ENCODE measurements at regions not wholly inside any gene's neighbourhood (a gene's known extent, or its start where the extent isn't known, plus 50 kb on each side); places are given as distances from the start of the nearest gene placed in this dataset.
A peak's percentile ranks its signal among the peaks of the same experiment; 100 is the strongest.

DNA sequence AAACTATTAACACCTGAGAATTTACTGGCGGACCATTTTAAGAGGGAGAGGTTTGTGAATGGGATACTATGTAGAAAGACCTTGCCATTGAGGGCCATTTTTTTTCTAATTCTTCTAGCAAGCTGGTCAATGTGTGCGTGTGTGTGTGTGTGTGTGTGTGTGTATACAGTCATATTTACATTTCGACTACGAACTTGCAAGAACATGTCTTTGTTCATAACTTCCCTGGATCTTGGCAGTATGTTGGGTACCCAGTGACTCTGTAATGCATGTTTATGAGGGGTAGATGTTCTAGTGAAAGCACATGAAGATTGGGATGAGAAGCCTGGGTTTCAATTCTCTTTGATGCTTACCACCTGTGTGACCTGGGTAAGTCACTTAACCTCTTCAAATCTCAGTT is 133.6 kb downstream of the UBE2E3 start:
- DNase-seq: no peak

DNA sequence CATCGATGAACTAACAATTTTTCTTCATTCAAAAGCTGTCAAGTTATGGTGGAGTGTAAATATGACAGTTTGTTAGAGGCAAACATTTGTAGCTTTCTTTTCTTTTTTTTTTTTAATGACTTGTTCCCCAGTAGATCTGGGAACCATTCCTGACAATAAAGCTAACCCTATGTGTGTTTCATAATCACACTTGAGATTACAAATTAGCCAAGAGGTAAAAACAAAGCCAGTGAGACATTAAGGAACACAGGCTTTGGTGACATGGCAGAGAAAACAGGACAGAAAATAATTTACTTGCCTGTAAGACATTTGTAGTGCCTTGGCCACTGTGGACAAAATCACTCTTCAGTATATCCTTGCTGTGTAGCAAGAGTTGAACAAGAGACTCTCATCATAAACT is 135.9 kb downstream of the UBE2E3 start:
- no peak for DNase-seq

DNA sequence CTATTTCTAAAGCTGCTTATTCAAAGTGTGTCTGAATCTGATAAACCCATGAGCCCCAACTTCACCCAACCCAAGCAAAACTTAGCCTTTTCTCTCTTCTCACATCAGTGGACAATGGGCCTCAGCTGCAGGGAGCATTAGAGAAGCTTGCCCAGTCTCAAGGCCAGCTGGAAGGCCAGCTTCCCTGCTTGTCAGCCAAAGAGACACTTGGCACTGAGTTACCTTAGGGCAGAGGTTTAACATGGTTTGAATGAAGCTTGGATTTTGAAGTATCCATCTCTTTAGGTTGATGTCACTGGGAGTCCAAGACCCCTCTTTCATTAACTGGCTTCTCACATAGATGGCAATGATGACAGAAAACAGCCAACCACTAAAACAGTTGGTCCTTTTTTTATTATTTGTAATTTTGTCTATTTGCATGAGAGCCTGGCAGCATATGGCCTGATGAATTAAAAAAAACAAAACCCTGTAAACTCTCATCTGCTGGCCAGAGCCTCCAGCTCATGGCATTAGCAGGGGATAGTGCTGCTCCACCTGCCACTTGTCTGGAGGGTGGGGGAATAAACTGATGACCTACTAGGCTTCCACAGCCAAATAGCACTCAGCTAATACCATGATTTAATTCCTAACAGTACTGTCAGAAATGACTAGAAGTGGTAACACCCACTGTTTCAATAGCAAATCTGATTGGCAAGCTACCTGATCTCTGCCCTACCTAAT is 137.0 kb downstream of the UBE2E3 start:
- DNase-seq: peak; percentile 93

DNA sequence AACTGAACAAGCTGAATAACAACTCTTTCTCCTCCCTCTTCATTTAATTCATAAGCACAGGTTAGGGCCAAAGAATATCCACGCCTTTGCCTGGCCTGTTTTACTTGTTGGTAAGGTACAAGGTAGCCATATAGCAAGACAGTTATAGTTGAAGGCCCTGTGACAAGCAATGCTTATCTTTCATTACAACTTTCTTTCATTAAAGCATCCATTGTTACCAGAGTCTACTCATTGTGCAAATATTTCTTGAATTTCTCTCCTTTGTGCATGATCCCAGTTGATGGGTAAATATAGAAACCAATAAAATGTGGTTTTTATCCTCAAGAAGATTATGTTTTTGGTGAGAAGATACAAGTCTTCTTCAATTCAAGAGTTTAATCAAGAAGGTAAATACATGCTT is 140.2 kb downstream of the UBE2E3 start:
- no peak for DNase-seq

DNA sequence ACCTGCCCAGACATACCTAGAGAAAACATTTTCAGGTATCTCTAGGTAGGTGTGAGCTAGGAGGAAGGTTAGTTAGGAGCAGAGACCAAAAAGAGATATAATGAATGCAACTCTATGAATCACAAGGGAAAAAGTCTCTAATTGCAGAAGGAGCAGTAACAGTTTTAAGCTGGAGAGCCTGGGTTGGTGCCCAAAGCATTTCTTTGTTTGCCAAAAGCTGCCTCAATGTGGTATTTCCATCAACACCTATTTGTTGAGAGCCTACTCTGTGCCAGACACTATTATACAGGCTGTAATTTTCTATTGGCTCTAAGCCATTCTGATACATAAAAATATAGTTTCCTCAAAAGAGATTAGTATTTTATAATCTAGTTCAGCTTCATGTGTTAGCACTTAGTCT is 141.6 kb downstream of the UBE2E3 start:
- peak; percentile 91 for DNase-seq

DNA sequence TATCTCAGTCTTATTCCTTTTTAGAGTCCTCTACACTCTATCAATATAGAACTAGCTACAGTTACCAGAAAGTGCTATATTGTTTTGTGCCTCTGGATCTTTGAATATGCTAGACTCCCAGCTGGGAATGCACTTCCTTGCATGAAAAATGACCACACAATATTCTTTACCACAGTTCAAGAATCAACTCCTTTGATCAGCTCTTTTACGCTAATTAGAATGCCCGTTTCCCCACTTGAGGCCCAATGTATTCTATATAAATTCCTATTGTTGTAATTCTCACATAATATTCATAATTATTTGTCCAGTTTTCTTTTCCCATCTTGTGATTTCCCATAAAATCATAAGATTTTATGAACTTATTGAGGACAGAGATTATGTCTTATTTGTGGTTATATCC is 142.2 kb downstream of the UBE2E3 start:
- DNase-seq: no peak

DNA sequence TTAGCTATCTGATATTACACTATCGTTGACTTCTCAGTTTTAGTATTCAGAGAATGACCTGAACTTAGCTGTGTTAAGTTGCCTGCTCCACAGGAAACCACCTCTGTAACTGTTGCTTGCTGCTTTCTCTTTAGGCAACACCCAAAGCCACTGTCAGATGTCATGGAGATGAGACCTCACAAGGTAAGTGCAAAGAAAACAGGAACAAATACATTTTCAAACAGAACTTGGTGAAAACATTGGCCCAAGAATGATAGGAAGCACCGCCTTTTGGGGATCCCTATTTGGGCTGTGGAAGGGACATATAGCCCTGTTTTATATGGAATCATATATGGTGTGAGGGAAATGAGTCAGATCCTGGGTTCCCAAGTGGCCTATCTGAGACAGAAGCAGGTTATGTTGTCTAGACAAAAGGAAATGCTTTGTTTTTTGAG is 143.4 kb downstream of the UBE2E3 start:
- DNase-seq: no peak

DNA sequence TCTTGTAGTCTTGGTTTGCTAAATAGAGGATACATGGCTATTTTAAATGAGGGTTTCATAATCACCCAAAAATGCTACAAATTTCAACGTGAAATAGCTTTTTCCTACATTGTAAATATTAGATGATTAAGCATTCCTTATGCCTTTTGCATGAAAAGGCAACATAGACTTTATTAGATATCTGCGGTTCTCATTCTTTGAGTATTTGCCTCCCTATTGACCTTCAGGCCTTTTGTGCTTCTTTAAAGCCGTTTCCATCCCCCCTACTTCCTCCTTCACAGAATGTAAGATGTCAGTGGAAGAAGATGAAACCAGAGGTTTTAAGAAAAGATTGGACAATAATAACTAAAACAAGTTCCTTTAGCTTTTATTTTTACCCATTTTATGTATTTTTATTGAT is 144.1 kb downstream of the UBE2E3 start:
- no peak for DNase-seq

DNA sequence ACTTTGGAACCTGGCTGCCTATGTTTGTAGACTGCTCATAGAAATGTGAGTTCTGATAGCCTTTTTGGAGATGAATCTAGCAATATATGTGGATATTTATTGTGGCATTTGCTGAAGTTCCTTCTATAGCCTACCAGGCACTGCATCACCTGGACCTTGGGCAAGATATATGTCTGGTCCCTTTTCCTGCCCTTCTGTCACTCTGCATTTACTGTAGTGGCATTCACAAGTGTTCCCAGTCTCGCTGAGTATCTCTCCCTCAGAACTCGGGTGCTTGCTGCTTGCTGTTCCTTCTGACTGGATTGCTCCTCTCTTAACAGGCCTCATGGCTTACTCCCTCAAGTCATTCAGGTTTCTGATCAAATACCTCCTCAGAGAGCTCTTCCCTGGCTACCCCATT is 145.0 kb downstream of the UBE2E3 start:
- no peak for DNase-seq

DNA sequence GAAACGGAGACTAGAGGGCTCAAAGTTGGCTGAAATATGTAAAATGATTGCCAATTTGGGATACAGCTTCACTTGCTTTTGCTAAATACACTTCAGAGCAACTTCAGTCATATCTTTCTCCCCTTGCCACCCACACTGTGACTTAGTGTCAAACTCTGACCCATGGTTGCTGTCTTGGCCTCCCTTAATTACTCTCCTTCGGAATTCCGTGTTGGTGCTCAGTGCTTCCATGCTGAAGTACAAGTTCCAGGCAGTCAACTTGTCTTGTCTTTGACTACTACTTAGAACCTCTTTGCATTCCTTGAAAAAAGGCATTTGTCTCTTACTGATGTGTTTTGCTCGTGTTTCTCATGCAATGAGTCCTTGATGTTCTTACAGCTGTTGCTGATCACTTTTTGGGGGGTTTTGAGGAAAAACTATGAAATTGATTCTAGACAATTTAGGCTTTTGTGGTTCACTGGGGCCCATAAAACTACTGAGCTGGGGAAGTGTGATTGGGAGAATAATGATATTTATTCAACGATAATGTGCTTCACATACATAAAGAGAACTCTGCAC is 146.0 kb downstream of the UBE2E3 start:
- no peak for DNase-seq

DNA sequence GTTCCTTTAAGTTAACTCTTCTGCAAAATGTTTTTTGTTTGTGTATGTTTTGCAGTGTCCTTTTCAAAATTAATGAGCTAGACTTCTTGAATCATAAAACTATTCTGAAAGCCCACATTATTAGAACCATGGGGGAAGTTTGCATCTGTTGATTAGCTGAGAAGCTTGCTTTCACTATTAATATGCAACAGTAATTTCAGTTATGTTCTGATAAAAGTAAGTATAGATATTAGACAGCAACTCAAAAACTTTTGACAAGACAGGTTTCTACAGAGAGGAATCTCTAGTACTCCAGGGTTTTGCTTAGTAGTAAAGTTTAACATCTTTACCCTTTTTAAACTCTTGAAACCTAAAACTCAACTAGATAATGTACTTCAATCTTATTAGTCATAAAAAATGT is 147.8 kb downstream of the UBE2E3 start:
- no peak for DNase-seq

DNA sequence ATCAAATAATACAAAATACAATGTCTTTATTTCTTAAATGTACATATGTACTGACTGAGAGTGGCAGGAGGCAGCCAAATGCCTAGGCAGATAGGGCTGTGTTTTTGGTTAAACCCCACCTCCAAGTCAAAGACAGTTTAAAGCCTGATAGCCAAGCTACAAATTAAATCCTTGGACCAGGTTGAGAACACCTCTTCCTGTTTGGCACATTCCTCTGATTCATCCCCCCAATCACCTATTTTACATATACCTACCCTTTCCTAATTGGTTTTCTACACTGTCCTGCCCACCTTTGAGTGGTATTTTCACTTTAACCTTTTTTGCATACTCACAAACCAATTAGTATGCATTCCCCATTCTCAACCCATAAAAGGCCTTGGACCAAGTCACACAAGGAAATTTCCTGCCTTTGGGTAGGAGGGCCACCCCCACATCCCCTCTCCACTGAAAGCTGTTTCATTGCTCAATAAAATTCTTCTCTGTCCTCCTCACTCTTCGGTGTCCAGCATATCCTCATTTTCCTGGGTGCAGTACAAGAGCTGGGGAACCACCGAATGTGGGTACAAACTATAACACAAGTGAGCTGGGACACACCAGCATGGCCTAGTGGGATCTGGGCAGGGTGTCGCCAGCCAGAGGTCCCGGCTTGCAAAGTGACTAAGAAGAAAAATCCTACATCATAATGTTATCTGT is 149.1 kb downstream of the UBE2E3 start:
- no peak for DNase-seq

DNA sequence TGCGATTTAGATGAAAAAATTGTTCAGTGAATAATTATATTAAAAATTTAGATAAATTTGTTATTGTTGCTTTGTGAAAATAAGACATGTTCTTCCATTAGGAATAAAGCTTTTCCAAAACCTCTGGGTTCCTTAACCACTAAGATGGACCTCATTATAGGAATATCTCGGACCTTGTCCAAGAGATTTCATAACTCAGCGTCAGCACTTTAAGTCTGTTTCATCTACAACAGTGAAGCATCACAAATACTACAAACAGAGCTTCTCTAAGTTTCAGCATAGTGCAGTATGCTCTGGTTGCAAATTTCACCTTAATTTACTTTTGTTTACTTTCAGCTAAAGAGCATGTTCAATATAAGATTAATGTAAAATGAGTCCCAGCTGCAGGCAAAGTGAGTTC is 150.3 kb downstream of the UBE2E3 start:
- DNase-seq: no peak

DNA sequence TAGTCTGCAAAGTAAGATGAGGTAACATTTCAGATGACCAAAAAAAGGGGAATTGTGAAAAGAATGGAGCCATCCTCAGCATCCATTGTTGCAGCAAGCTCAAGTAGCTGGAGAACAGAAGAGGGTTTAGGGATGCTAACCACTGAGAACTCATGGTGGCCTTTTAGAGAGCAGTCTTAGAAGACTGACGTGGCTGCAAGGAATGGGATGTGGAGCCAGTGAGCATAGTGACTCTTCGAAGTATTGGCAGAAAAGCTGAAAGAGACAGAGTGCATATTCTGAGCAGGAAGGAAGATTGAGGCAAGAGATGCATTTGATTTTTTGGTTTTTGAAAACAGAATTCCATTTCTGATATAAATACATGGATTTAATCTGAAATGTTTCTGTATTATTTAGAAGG is 151.2 kb downstream of the UBE2E3 start:
- no peak for DNase-seq

DNA sequence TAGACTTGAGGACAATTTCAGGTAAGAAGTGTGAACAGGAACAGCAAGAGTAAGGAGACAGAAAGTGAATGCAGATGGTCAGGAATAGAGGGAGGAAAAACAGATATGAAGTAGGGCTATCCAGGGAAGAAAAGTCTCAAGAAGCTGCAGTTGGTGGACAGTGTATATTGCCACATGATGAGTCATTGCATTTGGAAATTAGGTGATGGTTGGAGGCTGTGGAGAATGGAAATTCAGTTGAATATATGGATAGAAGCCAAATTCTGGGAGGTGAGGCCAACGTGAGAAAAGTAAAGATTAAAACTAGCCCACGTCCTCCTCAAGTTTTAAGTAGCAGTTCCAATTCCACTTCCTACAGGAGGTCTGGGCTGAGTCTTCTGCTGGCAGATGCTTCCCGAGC is 158.4 kb downstream of the UBE2E3 start:
- peak; percentile 52 for DNase-seq

DNA sequence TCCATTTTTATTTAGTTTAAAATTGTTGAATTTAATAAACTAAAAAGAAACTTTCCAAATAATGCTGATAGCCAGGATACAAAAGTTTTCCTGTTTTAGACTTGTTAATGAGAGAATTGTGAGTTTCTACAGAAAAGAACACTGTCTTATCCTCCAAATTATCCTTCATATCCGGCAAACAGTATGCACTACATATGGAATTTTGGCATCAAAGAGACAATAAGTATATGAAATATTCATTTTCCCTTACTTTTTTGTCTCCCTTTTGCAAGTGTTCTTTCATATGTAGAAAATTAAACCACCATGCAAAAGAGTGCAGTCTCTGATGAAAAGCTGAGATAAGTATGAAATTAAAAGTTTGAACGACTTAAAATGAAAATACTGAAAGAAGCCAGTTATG is 159.4 kb downstream of the UBE2E3 start:
- peak; percentile 58 for DNase-seq

DNA sequence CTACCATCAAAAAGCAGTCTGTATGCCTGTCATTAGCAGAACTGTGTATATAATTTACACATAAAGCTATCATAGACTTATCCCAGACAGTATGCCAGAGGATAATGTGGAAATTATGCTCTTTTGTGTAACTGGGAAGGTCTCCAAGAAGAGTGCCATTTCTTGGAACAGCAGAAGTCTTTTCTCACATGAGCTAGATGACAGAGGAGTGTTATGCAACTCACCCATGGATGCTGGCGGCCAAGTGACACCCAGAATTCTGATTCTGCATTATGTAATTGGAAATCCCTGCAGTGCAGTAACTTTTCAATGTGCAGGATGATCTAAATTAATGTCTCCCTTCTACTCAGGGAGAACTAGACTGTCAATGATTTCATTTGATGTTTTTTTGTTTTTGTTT is 160.0 kb downstream of the UBE2E3 start:
- DNase-seq: peak; percentile 94

DNA sequence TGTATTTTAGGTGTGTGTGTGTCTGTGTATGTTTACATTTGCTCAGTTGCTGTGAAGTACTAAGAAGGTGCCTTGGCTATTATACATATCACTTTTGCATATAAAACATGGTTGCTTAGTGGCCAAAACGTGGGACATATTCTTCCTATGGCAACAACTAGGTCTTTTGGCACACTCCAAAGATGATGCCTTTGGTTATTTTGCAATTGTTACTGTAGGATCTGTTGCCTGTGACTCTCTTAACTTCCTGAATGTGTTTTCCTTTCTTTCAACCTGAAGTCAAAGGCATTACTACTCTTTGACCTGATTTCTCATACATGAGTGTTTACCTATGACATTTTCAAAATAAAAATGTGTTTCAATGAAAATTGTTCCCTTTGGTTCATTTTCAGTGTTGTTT is 160.5 kb downstream of the UBE2E3 start:
- no peak for DNase-seq

DNA sequence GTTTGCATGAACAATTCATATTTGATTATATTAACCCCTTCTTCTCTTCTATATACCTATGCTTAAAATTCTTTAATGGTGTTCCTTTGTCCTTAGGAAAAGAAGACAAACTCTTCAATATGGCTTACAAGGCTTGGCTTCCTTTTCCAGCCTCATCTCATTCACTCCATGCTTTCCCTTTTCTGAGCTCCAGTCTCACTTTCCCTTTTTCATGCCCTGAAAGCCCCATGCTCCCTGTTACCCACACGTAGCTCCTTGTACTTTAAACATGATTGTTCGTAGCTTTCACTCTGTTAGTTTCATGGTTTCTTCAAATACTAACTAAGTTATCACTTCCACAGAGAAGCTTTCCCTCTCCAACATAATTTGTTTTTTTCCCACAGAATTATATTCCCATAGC is 161.3 kb downstream of the UBE2E3 start:
- no peak for DNase-seq

DNA sequence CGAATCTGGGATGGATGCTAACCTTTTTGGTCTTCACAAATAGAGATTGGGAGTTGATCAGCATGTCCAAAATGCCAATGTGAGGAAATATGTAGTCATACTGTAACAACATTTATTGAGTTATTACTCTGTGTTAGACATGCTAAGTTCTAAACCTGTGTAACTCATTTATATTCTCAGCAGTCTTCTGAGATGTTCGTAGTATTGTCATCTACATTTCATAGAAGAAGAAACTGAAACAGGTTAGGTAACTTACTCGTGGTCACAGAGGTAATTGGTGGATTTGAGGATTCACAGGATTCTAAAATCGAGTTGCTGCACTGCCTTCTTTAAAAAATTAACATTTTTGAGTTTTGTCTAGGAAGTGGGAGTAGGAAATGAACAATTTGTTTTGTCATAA is 162.1 kb downstream of the UBE2E3 start:
- DNase-seq: no peak

DNA sequence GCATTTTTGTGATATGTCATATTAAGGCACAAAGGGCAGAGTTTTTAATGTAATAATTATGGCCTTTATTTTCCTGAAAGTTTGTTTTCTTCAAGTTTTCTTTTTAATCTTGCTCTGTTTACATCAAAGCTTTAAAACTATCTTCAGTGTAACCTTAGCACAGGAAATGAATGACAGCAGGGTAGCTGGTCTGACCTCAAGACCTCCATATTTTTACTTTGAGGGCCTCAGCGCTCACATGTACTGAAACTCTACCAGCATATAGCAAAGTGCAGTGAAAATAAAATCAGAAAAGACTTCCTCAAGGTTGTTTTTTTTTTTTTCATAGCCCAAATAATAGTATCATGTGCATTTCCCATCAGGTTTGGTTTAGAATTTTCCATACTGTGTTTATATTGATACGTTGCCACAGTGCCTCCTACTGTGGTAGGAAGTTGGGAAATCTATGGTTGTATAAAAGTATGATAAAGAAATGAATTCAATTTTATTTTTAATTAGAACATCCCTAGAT is 163.4 kb downstream of the UBE2E3 start:
- no peak for DNase-seq

DNA sequence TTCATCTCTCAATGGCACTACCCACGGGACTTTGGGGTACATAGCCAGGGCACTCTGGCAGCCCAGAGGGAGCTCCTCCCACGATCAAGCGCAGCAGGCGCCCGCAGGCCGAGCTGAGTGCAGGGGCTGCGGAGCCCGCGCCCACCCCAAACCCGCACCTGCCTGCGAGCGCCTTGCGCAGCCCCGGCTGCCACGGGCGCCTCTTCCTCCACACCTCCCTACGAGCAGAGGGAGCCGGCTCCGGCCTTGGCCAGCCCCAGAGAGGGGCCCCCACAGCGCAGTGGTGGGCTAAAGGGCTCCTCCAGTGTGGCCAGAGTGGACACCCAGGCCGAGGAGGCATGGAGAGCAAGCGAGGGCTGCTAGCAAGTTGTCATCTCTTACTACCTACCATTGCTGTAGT is 165.2 kb downstream of the UBE2E3 start:
- DNase-seq: no peak

DNA sequence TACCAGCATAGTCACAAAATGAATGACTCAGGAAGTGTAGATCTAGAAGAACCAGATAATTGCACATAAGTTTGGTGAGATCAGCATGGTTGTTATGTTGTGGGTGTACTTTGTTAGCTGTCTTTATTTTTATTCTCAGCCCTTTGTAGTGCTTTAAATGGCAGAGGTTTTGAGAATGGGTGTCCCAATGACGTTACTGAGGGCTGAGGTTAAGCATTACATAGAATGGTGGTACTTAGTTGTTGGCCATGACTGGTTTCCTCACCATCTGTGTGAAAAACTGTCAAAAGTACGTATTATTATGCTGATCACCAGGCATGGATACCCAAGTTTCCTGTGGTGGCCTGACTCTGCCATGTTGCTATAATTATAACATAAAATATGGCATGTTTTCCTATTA is 165.8 kb downstream of the UBE2E3 start:
- DNase-seq: no peak

DNA sequence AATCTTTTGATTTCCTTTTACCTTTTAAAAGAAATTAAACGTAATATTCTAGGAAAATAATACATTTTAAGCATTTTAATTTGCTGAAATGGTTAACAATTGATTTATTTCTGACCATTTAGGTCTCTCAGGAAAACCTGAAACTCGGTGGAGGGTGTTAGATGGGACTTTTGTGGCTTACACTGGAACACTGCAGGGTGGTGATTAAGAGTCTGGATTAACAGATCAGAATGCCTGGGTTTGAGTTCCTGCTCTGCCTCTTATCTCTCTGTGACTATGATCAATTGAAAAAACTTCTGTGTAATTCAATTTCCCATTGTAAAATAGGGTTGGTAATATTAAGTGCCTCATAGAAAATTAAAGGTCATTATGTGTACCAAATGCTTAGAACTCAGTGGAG is 168.7 kb downstream of the UBE2E3 start:
- DNase-seq: no peak
